Chondrocyte (in vitro differentiated cells): ENCODE measurements at regions not wholly inside any gene's neighbourhood (a gene's known extent, or its start where the extent isn't known, plus 50 kb on each side); places are given as distances from the start of the nearest gene placed in this dataset.

Experiments used
- DNase-seq: peaks from one replicate; pipeline ENCODE4 v3.0.0; 2021; ENCODE audit warnings: mixed read lengths, low spot score
- H3K27ac Mint-ChIP-seq: one replicate; pipeline ENCODE4 v1.8.0; 2021; ENCODE audit warnings: mild to moderate bottlenecking, moderate library complexity, mixed read lengths; ENCODE audit not compliant: unreplicated experiment
- H3K27me3 Mint-ChIP-seq: 2 replicates; pipeline ENCODE4 v1.8.0; 2021; ENCODE audit warnings: low read depth, mixed read lengths
- H3K36me3 Mint-ChIP-seq: 2 replicates; pipeline ENCODE4 v1.8.0; 2021; ENCODE audit warnings: low read depth, mixed read lengths
- H3K4me1 Mint-ChIP-seq: 2 replicates; pipeline ENCODE4 v1.8.0; 2021; ENCODE audit warnings: low read depth, mild to moderate bottlenecking, mixed read lengths
- H3K4me3 Mint-ChIP-seq: one replicate; pipeline ENCODE4 v1.8.0; 2021; ENCODE audit warnings: mild to moderate bottlenecking, moderate library complexity, mixed read lengths; ENCODE audit not compliant: unreplicated experiment
- H3K9me3 Mint-ChIP-seq: 2 replicates; pipeline ENCODE4 v1.8.0; 2021; ENCODE audit warnings: low read depth, mixed read lengths
- TF ChIP-seq, protein P1 (sequence below): fragments of 200-600 bp; sonication (generic); IDR thresholded peaks from 2 replicates; pipeline ENCODE4 v1.5.0; 2021; ENCODE audit warnings: antibody characterized with exemption, mild to moderate bottlenecking, moderate library complexity

DNA sequence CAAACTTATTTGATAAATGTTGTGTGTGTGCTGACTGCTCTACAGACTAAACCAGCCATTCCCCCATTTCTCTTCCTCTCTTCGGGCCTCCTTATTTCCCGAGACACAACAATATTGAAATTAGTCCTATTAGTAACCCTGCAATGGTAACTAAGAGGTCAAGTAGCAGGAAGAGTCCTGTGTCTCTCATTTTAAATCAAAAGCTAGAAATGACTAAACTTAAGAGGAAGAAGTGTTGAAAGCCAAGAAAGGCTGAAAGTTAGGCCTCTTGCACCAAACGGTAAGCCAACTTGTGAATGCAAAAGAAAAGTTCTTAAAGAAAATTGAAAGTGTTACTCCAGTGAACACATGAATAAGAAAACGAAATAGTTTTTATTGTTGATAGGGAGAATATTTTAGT is 357.8 kb upstream of the SLC7A11 start:
- no peaks in the 10 kb centered on the region for H3K27me3 Mint-ChIP-seq
- H3K4me1 Mint-ChIP-seq: peaks cover 29% of the 10 kb centered on the region

DNA sequence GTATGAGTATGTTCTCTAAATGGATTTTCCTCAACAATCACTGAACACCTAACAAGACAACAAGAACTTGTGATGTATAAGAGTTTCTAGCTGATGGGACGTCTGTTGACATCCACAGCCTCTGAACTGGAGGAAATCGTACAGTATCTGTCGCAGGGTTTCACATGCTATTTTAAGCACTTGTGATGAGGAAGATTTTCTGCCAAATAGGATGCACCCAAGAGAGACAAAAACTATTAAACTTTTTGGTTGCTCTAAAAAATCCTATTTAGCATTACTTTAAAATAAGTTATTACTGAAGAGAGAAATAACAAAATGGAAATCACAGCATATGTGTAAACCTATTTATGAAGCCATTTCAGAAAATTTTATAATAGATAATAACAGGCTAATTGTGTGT is 356.1 kb upstream of the SLC7A11 start:
- Mint-ChIP-seq H3K27me3 (no peaks in the 10 kb centered on the region), H3K36me3 (no peaks in the 10 kb centered on the region), H3K4me3 (no peak overlapping the region), H3K9me3 (peaks cover 8% of the 10 kb centered on the region), H3K4me1 (peaks cover 29% of the 10 kb centered on the region), H3K27ac (no peak overlapping the region)
- TF ChIP-seq, protein P1, sequence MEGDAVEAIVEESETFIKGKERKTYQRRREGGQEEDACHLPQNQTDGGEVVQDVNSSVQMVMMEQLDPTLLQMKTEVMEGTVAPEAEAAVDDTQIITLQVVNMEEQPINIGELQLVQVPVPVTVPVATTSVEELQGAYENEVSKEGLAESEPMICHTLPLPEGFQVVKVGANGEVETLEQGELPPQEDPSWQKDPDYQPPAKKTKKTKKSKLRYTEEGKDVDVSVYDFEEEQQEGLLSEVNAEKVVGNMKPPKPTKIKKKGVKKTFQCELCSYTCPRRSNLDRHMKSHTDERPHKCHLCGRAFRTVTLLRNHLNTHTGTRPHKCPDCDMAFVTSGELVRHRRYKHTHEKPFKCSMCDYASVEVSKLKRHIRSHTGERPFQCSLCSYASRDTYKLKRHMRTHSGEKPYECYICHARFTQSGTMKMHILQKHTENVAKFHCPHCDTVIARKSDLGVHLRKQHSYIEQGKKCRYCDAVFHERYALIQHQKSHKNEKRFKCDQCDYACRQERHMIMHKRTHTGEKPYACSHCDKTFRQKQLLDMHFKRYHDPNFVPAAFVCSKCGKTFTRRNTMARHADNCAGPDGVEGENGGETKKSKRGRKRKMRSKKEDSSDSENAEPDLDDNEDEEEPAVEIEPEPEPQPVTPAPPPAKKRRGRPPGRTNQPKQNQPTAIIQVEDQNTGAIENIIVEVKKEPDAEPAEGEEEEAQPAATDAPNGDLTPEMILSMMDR: no peak
- DNase-seq: no peak

More for the DNA sequence above, 357.8 kb upstream of the SLC7A11 start:
- Mint-ChIP-seq H3K36me3 (no peaks in the 10 kb centered on the region), H3K27ac (no peak overlapping the region), H3K4me3 (no peak overlapping the region), H3K9me3 (peaks cover 11% of the 10 kb centered on the region)
- TF ChIP-seq, protein P1: no peak
- no peak for DNase-seq

DNA sequence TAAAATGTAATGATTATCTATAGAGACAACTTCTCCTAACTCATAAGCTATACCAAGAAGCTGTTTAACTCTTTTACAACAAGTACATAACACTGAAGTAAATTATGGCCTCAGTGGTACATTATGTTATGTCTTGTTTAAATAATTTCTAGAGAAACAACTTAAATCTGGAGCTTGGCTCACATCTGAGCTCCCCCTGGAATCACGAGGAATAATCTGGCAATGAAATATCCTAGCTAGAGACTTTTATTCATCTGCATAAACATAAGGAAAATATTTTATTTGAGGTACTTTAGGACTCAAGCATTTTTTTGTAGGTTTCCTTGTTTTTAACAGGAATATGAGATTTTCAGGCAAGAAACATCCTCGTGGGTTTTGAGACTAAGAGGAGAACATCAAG is 354.7 kb upstream of the SLC7A11 start:
- Mint-ChIP-seq H3K36me3 (no peaks in the 10 kb centered on the region), H3K27ac (no peak overlapping the region), H3K4me3 (no peak overlapping the region), H3K9me3 (peaks cover 7% of the 10 kb centered on the region), H3K4me1 (peaks cover 29% of the 10 kb centered on the region), H3K27me3 (no peaks in the 10 kb centered on the region)
- no peak for DNase-seq
- TF ChIP-seq, protein P1: no peak

DNA sequence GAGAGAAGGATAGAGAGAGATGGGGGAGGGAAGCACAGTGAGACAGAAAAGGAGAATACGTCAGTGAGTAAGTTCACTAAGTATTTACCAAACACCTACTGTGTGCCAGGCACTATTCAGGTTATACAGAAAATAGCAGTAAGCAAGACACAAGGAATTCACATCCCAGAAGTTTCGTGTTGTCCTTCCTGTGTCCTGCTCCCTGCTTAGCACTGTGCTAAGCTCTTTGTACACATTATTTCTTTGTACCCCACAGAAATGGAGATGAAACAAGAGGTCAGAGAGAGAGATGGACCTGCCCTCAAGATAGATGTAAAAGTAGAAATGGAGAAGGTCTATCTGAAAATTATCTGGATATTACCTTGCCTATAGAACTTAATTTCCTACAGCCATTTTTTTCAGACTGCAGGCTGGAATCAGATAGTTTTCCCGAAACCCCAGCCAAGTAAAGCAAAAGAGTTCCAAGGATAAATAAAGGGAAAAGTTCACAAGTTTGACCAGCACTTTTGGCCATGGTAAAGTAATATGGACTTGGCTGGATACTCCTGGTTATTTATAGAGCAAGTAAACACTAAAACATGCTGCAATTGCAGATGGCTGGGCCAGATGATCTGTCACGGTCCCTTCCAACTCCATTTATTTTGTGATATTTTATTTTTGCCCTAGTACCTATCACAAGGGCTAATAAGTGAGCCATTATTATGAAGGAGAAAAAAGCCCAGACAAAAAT is 353.7 kb upstream of the SLC7A11 start:
- no peak for DNase-seq
- Mint-ChIP-seq H3K27ac (peak overlapping the region; percentile 77), H3K4me1 (peaks cover 29% of the 10 kb centered on the region), H3K4me3 (no peak overlapping the region), H3K27me3 (no peaks in the 10 kb centered on the region), H3K9me3 (no peaks in the 10 kb centered on the region), H3K36me3 (no peaks in the 10 kb centered on the region)
- TF ChIP-seq, protein P1: no peak

DNA sequence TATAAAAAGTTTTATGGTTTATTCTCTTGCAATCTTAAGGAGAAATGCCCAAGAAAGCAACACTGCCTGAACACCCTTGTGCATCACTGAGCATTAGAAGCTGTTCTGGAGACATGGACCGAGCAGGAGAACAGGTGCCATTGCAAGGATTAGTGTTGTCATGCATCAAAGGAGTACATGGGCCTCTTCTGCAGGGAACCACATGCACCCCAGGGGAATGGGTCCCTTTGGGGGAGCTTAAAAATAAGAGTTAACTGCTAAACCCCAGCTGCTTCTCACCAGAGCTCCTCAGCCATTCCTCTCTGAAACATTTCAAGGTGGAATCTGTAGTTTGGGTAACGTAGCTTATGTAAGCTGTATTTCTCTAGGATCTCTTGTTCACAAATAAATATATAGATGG is 353.0 kb upstream of the SLC7A11 start:
- no peak overlapping the region for H3K27ac Mint-ChIP-seq
- no peaks in the 10 kb centered on the region for H3K27me3 Mint-ChIP-seq
- peaks cover 29% of the 10 kb centered on the region for H3K4me1 Mint-ChIP-seq
- no peak overlapping the region for H3K4me3 Mint-ChIP-seq
- no peak for DNase-seq
- TF ChIP-seq, protein P1: no peak
- no peaks in the 10 kb centered on the region for H3K9me3 Mint-ChIP-seq
- no peaks in the 10 kb centered on the region for H3K36me3 Mint-ChIP-seq
